HPDE6-E6E7 (cell line): ENCODE measurements at regions not wholly inside any gene's neighbourhood (a gene's known extent, or its start where the extent isn't known, plus 50 kb on each side); places are given as distances from the start of the nearest gene placed in this dataset.
"Not testable (repeated sequence)": the region's sequence is repeated elsewhere in the genome, so short reads cannot be mapped to it uniquely, and the experiment has no call there.

Source experiments
- DNase-seq: peaks from one replicate; pipeline ENCODE4 v3.0.0; 2011; ENCODE audit warnings: missing footprints; ENCODE audit errors: extremely low spot score

DNA sequence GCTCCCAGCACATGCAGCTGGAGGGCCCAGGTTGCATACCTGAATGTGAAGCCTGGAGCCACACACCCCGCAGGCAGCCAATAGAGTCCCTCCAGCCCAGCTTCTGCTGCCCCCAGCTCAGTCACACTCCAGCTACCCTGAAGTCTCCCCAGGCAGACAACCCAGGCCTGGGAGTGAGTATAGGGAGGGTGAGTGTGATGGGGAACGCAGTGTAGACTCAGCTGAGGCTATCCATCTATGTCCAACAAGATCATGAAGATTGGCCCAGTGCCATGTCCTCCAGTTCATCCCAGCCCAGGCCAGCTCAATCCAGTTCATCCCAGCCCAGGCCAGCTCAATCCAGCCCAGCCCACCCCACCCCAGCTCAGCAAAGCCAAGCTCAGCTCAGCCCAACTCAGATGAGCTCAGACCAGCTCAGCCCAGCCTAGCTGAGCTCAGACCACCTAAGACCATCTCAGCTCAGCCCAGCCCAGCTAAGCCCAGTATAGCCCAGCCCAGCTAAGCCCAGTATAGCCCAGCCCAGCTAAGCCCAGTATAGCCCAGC is 330.4 kb downstream of the TMEM121 start:
- no peak for DNase-seq

DNA sequence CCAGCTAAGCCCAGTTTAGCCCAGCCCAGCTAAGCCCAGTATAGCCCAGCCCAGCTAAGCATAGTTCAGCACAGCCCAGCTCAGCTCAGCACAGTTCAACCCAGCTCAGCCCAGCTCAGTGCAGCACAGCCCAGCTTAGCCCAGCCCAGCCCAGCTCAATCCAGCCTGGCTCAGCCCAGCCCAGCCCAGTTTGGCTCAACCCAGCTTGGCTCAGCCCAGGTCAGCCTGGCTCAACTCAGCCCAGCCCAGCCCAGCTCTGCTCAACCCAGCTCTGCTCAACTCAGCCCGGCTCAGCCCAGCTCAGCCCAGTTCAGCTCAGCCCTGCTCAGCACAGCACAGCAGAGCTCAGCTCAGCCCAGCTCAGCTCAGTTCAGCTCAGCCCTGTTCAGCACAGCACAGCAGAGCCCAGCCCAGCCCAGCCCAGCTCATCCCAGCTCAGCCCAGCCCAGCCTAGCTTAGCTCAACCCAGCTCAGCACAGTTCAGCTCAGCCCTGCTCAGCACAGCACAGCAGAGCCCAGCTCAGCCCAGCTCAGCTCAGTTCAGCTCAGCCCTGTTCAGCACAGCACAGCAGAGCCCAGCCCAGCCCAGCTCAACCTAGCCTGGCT is 330.9 kb downstream of the TMEM121 start:
- DNase-seq: no peak

DNA sequence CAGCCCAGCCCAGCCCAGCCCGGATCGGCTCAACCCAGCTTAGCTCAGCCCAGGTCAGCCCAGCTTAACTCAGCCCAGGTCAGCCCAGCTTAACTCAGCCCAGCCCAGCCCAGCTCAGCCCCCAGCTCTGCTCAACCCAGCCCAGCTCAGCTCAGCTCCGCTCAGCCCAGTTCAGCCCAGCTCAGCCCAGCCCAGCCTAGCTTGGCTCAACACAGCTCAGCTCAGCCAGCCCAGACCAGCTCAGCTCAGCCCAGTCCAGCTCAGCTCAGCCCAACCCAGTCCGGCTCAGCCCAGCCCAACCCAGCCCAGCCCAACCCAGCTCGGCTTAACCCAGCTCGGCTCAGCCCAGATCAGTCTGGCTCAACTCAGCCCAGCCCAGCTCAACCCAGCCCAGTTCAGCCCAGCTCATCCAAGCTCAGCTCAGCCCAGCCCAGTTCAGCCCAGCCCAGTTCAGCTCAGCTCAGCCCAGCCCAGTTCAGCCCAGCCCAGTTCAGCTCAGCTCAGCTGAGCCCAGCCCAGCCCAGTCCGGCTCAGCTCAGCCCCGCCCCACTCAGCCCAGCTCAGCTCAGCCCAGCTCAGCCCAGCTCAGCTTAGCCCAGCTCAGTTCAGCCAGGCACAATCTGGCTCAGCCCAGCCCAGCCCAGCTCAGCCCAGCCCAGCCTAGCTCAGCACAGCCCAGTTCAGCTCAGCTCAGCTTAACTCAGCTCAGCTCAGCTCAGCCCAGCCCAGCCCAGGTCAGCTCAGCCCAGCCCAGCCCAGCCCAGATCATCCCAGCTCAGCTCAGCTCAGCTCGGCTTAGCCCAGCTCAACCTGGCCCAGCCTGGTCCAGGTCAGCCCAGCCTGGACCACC is 331.7 kb downstream of the TMEM121 start:
- DNase-seq: no peak

DNA sequence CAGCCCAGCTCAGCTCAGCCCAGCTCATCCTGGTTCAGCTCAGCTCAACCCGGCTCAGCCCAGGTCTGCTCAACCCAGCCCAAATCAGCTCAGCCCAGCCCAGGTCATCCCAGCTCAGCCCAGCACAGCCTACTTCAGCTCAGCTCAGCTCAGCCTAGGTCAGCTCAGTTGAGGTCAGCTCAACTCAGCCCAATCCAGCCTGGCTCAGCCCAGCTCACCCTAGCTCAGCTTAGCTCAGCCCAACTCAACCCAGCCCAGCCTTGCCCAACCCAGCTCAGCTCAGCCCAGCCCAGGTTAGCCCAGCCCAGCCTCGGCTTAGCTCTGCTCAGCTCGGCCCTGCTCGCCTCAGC is 332.3 kb downstream of the TMEM121 start:
- no peak for DNase-seq

DNA sequence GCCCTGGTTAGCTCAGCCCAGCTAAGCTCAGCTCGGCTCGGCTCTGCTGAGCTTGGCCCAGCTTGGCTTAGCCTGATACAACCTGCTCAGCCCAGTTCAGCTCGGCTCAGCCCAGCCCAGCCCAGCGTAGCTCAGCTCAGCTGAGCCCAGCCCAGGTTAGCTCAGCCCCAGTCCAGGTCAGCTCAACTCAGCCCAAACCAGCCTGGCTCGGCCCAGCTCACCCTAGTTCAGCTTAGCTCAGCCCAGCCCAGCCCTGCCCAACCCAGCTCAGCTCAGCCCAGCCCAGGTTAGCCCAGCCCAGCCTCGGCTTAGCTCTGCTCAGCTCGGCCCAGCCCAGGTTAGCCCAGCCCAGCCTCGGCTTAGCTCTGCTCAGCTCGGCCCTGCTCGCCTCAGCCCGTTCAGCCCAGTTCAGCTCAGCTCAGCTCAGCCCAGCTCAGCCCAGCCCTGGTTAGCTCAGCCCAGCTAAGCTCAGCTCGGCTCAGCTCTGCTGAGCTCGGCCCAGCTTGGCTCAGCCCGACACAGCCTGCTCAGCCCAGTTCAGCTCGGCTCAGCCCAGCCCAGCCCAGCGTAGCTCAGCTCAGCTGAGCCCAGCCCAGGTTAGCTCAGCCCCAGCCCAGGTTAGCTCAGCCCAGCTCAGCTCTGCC is 332.8 kb downstream of the TMEM121 start:
- DNase-seq: not testable (repeated sequence)

DNA sequence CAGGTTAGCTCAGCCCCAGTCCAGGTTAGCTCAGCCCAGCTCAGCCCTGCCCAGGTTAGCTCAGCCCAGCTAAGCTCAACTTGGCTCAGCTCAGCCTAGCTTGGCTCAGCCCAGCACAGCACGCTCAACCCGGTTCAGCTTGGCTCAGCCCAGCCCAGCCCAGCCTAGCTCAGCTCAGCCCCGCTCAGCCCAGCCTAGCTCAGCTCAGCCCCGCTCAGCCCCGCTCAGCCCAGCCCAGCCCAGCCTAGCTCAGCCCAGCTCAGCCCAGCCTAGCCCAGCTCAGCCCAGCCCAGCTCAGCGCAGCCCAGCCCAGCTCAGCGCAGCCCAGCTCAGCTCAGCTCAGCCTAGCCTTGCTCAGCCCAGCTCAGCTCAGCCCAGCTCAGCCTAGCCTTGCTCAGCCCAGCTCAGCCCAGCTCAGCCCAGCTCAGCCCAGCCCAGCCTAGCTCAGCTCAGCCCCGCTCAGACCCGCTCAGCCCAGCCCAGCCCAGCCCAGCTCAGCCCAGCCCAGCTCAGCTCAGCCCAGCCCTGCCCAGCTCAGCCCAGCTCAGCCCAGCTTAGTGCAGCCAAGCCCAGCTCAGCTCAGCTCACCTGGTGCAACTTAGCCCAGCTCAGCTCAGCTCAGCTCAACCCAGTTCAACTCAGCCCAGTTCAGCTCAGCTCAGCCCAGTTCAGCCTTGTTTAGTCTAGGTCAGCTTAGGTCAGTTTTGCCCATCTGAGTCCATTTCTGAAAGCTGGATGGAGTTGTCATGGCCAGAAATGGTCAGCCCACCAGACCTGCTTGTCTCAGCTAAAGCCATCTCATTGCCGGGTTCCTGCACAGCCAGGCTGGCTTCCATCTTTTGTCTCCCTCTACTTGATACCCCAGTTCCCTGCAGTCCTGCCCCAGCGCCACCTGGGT is 333.6 kb downstream of the TMEM121 start:
- no peak for DNase-seq

DNA sequence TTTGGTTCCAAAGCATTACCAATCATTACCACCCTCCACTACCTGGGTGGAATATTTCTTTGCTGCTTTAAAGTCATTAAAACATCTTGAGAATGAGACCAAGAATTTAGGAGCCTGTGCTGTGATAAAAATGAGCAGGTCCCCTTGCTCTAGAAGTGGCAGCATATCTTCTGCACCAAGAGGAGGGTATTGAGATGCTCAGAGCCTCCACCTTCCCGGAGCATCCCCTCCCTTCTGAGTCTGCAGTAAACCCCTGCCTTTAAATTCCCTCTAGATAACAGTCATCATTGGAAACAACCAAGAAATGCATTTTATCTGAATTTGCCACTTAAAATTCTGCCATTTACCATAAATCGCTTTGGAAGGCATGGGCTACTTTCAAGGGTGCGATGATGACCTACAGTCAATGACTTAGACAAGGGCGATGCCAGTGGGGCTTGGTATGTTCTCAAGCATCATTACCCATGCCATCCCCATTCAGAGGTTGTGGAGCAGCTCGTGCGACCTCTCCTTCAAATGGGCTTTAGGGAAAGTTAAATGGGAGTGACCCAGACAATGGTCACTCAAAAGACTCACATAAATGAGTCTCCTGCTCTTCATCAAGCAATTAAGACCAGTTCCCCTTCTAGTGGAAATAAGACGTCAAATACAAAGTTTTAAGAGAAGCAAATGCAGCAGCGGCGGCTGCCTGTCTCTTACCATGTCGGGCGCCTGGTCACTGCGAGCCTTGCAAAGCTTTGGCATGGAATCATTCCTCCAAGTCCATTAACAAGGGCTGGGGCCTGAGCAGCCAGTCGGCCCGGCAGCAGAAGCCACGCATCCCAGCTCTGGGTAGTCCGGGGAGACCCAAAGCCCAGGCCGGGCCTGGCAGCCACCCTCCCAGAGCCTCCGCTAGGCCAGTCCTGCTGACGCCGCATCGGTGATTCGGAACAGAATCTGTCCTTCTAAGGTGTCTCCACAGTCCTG is 334.5 kb downstream of the TMEM121 start:
- no peak for DNase-seq

DNA sequence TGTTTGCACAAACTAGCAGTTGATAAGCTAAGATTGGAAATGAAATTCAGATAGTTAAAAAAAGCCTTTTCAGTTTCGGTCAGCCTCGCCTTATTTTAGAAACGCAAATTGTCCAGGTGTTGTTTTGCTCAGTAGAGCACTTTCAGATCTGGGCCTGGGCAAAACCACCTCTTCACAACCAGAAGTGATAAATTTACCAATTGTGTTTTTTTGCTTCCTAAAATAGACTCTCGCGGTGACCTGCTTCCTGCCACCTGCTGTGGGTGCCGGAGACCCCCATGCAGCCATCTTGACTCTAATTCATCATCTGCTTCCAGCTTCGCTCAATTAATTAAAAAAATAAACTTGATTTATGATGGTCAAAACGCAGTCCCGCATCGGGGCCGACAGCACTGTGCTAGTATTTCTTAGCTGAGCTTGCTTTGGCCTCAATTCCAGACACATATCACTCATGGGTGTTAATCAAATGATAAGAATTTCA is 335.6 kb downstream of the TMEM121 start:
- no peak for DNase-seq

DNA sequence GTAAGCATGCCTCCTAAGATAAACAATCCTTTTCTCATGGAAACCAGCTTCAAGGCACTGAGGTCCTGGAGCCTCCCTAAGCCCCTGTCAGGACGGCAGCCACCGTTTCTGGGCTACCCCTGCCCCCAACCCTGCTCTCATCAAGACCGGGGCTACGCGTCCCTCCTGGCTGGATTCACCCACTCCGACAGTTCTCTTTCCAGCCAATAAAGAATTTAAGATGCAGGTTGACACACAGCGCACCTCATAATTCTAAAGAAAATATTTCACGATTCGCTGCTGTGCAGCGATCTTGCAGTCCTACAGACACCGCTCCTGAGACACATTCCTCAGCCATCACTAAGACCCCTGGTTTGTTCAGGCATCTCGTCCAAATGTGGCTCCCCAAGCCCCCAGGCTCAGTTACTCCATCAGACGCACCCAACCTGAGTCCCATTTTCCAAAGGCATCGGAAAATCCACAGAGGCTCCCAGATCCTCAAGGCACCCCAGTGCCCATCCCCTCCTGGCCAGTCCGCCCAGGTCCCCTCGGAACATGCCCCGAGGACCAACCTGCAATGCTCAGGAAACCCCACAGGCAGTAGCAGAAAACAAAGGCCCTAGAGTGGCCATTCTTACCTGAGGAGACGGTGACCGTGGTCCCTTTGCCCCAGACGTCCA is 336.3 kb downstream of the TMEM121 start:
- DNase-seq: no peak

DNA sequence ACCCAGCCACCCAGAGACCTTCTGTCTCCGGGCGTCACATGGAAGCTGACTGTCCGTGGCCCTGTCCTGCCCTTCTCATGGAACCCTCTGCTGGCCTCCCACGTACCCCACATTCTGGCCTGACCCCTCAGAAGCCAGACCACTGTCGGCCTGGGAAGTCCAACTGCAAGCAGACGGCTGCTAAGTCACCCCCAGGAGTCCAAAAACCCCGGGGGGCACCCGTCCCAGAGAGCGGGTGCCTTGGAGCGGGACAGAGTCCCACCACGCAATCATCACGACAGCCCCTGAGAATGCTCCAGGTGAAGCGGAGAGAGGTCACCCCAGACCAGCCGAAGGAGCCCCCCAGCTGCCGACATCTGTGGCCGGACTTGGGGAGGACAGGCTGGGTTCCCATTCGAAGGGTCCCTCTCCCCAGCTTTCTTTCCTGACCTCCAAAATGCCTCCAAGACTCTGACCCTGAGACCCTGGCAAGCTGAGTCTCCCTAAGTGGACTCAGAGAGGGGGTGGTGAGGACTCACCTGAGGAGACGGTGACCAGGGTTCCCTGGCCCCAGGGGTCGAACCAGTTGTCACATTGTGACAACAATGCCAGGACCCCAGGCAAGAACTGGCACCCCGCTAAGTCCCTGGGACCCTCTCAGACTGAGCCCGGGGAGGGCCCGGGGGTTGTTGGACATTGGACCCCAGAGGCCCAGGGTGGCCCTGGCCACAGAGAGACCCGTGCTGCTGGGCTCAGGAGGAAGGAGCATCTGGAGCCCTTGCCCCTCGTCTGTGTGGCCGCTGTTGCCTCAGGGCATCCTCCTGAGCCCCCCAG is 337.1 kb downstream of the TMEM121 start:
- DNase-seq: no peak

DNA sequence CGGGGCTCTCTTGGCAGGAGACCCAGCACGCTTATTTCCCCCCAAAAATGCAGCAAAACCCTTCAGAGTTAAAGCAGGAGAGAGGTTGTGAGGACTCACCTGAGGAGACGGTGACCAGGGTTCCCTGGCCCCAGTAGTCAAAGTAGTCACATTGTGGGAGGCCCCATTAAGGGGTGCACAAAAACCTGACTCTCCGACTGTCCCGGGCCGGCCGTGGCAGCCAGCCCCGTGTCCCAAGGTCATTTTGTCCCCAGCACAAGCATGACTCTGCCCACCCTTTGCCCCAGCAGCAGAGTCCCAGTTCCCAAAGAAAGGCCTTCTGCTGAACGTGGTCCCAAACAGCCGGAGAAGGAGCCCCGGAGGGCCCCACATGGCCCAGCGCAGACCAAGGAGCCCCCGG is 337.7 kb downstream of the TMEM121 start:
- no peak for DNase-seq

DNA sequence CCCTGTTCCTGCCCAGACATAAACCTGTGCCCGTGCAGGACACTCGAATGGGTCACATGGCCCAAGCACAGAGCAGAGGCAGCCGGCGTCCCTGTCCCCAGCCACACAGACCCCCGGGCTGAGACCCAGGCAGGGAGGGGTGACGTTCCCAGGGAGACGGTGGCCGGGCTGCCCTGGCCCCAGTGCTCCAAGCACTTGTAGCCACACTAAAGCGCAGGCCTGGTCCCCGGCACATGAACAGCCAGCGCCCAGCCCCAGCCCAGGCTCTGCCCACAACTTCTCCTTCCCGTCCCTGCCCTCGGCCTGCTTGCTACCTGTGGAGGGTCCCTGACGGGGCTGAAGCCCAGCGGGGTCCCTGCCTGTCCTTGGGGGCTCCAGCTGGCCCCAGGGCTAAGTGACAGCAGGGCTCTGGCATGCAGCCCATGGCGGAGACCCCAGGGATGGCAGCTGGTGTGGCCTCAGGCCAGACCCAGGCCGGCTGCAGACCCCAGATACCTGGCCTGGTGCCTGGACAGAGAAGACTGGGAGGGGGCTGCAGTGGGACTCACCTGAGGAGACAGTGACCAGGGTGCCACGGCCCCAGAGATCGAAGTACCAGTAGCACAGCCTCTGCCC is 338.4 kb downstream of the TMEM121 start:
- DNase-seq: no peak

DNA sequence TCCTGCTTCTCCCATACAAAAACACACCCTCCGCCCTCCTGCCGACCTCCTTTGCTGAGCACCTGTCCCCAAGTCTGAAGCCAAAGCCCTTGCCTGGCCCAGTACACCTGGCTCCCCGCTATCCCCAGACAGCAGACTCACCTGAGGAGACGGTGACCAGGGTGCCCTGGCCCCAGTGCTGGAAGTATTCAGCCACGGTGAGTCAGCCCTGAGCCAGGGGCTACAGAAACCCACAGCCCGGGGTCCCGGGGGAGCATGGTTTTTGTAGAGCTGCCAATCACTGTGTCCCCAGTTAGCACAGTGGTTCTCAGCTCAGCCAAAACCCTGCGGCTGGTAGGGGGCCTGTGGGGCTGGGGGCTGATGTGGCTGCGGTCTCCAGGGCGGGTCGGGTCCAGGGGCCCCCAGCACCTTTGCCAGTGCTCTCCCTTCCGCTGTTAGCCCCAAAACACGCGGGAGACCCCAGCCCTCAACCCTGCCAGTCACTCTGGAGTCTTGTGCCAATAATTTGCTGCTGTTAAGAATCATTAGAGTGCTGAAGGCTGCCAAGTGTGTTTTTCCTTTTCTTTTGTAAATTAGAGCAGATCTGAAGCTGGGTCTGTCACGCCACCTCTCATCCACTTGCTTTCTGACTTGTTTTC is 339.0 kb downstream of the TMEM121 start:
- no peak for DNase-seq

DNA sequence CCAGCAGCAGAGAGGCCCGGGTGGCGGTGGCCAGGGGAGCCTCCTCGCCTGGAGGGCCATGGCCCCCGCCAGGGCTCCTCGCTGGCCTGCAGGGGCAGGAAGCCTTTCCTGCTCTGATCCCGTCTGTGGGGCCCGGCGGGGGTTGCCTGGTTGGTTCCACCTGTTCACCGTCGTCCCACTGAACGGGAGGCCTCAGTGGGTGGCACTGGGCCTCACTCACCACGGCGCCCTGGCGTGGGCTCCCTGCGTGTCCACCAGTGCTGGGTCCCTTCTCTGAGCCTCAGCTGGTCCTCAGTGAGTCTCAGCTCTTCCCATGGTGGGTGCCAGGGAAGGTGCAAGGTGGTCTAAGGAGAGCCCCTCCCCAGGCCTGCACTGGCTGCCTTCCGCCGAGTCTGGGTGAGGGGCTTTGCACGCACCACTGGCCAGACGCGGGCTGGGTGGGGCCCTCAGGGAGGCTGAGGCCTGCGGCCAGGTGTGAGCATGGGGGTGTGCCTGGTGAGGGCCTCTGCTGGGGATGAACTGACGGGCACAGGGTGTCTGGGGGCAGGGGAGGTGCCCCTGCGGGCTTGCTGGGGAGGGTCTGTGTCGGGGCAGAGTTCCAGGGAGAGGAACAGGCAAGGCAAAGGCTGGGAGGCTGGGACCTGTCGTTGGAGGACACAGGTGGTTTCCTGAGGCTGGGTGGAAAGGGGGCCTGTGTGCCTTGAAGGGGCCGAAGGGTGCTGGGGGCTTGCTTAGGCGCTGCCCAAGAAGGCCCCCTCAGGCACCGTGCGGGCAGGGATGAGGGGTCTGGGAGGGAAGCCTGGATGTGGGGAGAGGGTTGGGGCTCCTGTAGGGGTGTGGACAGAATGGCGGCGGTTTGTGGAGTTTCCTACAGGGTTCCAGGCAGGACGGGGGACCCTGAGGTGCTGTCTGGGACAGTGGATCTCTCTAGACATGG is 339.8 kb downstream of the TMEM121 start:
- DNase-seq: no peak

DNA sequence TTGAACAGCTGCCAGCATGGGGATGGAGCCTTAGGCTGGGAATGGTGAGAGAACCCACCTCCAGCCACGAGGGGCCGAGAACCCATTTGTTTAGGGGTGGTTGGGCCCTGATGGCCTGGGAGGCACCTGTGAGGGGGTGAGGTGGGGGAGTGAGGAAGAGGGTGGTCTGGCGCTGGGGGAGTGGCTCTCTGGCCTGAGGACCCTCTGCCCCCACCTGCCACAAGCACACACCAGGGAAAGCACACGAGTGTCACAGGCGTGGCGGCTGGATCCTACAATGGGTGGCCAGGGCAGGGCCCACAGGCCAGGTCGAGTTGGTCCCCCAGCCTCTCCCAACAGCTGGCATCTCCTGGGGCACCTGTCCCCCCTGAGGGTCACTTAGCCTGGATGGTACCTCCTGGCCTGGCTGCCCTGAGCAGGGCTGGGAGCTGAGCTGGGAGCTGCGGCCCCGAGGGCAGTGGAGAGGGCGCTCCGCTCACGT is 340.5 kb downstream of the TMEM121 start:
- DNase-seq: no peak

DNA sequence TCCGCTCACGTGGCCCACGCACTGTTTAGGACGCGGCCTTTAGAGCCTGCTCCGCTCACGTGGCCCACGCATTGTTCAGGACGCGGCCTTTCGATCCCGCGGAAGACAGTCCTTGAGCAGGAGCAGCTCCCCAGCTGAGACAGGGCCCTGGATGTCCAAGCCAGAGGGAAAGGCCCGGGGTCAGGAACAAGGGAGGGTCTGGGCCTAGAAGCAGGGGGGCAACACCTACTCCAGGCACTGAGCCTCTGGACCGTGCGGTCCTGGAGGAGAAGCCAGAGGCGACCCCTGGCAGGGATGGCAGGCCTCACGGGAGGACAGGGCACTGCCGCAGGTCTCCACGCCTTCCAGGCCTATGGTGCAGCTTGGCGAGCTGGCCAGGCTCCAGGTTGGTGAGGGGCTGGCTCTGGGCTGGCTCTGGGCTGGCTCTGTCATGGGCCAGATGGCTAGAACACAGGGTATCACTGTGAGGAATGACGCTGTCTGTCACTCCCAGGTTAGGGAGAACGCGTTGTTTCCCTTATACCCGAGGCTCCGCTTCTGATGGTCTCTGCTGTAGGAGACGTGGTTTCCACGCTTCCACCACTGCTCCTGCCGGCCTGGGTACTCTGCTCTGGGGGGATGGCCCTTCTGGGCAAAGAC is 341.7 kb downstream of the TMEM121 start:
- no peak for DNase-seq
